Endodermal cell (in vitro differentiated cells): ENCODE measurements at regions not wholly inside any gene's neighbourhood (a gene's known extent, or its start where the extent isn't known, plus 50 kb on each side); places are given as distances from the start of the nearest gene placed in this dataset.

Source experiments
- DNase-seq: peaks from one replicate; pipeline ENCODE4 v3.0.0-alpha.2; 2017
- H3K27ac ChIP-seq: 2 replicates; pipeline ENCODE4 v1.5.1; 2013; ENCODE audit warnings: mild to moderate bottlenecking, low read depth, low read length, moderate library complexity
- H3K27me3 ChIP-seq: 2 replicates; pipeline ENCODE4 v1.6.1; 2013; ENCODE audit warnings: mild to moderate bottlenecking, low read length, moderate library complexity; ENCODE audit not compliant: insufficient read depth, control insufficient read depth, poor library complexity, severe bottlenecking
- H3K36me3 ChIP-seq: 2 replicates; pipeline ENCODE4 v1.7.0; 2013; ENCODE audit warnings: mild to moderate bottlenecking, low read length, moderate library complexity; ENCODE audit not compliant: control insufficient read depth, insufficient read depth
- H3K4me1 ChIP-seq: one replicate; pipeline ENCODE4 v1.7.0; 2013; ENCODE audit warnings: low read length; ENCODE audit not compliant: control insufficient read depth, insufficient read depth
- H3K4me3 ChIP-seq: 2 replicates; pipeline ENCODE4 v1.5.1; 2013; ENCODE audit warnings: mild to moderate bottlenecking, low read length, moderate library complexity
- H3K9ac ChIP-seq: 2 replicates; pipeline ENCODE4 v1.6.1; 2013; ENCODE audit warnings: mild to moderate bottlenecking, low read length, moderate library complexity; ENCODE audit not compliant: poor library complexity, severe bottlenecking; ENCODE audit errors: extremely low read depth
- H3K9me3 ChIP-seq: 2 replicates; pipeline ENCODE4 v1.6.1; 2013; ENCODE audit warnings: mild to moderate bottlenecking, low read length, moderate library complexity; ENCODE audit not compliant: control insufficient read depth
- H3K27ac Mint-ChIP-seq: 2 replicates; pipeline ENCODE4 v1.8.0; 2020; ENCODE audit warnings: mixed read lengths
- H3K27me3 Mint-ChIP-seq: 2 replicates; pipeline ENCODE4 v1.8.0; 2021; ENCODE audit warnings: mild to moderate bottlenecking, mixed read lengths; ENCODE audit not compliant: insufficient read depth
- H3K36me3 Mint-ChIP-seq: 2 replicates; pipeline ENCODE4 v1.8.0; 2020; ENCODE audit warnings: low read depth, mixed read lengths
- H3K4me1 Mint-ChIP-seq: 2 replicates; pipeline ENCODE4 v1.8.0; 2020; ENCODE audit warnings: mixed read lengths
- H3K4me3 Mint-ChIP-seq: 2 replicates; pipeline ENCODE4 v1.8.0; 2020; ENCODE audit warnings: mild to moderate bottlenecking, moderate library complexity, mixed read lengths
- H3K9me3 Mint-ChIP-seq: 2 replicates; pipeline ENCODE4 v1.8.0; 2020; ENCODE audit warnings: mild to moderate bottlenecking, mixed read lengths
- WGBS, 2 experiments: methylation state at CpG; one replicate each; pipeline versions ENCODE4 v1.1.5 to v1.1.7; 2013; ENCODE audit warnings: missing lambda C conversion rate in 2 of 2, mixed read lengths in 1 of 2; ENCODE audit not compliant: insufficient coverage in 1 of 2, insufficient read length in 1 of 2; 5-methylcytosine and 5-hydroxymethylcytosine counted together
- TF ChIP-seq, protein P1 (sequence below): fragments of 200-600 bp; sonication (generic); conservative IDR thresholded peaks from 2 replicates; pipeline ENCODE4 v1.5.0; 2021; ENCODE audit warnings: antibody characterized with exemption, mild to moderate bottlenecking

DNA sequence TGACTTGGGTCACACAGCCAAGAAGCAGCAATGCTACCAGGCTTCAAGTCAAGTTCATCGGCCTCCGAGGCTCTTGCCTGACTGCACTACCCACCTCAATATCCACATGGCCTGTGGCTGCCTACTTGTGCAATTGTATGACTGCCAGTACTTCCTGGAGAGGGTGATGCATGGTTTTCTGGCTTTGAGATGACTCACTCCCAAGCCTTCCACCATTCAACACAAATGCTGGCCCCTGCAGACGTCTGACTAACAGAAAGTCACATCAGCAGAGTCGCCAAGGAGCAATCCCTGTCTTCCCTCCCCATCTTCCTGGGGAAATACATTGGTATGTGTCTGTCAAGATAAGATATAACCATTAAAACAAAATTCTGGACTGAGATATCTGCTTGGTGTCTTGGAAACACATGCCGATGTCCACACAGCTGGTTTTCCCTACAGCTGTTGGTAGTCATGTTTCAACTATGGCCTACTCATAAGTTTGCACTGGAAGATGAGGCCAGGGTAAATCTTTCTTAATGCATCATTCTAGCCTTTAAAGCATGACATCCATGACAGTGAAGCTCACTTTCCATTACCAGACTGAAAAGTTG is 79.6 kb upstream of the SPATA12 start:
- no peak overlapping the region for H3K27ac Mint-ChIP-seq
- Histone ChIP-seq H3K36me3 (no peaks in the 10 kb centered on the region), H3K27me3 (no peaks in the 10 kb centered on the region), H3K9ac (no peak overlapping the region), H3K9me3 (no peaks in the 10 kb centered on the region), H3K4me1 (no peaks in the 10 kb centered on the region), H3K27ac (no peak overlapping the region), H3K4me3 (no peak overlapping the region)
- no peak overlapping the region for H3K4me3 Mint-ChIP-seq
- no peaks in the 10 kb centered on the region for H3K9me3 Mint-ChIP-seq
- no peaks in the 10 kb centered on the region for H3K27me3 Mint-ChIP-seq
- no peaks in the 10 kb centered on the region for H3K4me1 Mint-ChIP-seq
- 87 to 88% methylated on average over 4 of the region's 5 CpGs for WGBS, 2 experiments
- TF ChIP-seq, protein P1, sequence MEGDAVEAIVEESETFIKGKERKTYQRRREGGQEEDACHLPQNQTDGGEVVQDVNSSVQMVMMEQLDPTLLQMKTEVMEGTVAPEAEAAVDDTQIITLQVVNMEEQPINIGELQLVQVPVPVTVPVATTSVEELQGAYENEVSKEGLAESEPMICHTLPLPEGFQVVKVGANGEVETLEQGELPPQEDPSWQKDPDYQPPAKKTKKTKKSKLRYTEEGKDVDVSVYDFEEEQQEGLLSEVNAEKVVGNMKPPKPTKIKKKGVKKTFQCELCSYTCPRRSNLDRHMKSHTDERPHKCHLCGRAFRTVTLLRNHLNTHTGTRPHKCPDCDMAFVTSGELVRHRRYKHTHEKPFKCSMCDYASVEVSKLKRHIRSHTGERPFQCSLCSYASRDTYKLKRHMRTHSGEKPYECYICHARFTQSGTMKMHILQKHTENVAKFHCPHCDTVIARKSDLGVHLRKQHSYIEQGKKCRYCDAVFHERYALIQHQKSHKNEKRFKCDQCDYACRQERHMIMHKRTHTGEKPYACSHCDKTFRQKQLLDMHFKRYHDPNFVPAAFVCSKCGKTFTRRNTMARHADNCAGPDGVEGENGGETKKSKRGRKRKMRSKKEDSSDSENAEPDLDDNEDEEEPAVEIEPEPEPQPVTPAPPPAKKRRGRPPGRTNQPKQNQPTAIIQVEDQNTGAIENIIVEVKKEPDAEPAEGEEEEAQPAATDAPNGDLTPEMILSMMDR = no peak
- H3K36me3 Mint-ChIP-seq = no peaks in the 10 kb centered on the region
- DNase-seq = no peak

DNA sequence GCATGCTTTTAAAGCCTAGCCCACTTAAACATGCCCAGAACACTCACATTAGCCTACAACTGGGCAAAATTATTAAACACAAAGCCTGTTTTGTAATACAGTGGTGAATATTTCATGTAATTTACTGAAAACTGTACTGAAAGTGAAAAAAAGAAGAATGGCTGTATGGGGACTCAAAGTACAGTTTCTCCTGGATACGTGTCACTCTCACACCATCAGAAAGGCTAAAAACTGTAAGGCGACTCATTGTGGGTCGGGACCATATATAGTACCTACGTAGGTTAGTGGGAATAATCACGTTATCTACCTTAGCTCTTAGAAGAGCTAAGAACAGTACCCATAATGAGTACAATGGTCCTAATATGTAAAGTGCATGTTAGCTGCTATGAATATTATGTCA is 80.2 kb upstream of the SPATA12 start:
- H3K27me3 Mint-ChIP-seq = no peaks in the 10 kb centered on the region

DNA sequence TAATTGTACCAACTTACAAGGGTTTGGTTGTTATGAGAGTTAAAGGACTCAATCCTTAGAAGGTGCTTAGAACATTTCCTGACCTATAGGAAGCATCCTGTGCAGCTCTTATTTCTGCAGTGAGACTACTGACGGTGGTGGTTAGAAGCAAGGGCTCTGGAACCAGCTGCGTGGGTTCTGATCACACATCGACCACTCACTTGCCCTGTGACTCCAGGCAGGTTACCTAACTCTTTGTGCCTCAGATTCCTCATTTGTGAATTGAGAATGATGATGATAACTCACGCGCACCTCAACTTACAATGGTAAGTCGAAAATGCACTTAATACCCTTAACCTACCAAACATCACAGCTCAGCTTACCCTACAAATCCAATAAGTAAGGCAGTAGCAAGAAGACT is 80.7 kb upstream of the SPATA12 start:
- Mint-ChIP-seq H3K4me3 (no peak overlapping the region), H3K4me1 (no peaks in the 10 kb centered on the region), H3K9me3 (no peaks in the 10 kb centered on the region), H3K36me3 (no peaks in the 10 kb centered on the region), H3K27ac (no peak overlapping the region), H3K27me3 (no peaks in the 10 kb centered on the region)
- DNase-seq = no peak
- Histone ChIP-seq H3K36me3 (no peaks in the 10 kb centered on the region), H3K9ac (no peak overlapping the region), H3K27ac (no peak overlapping the region), H3K4me3 (no peak overlapping the region), H3K9me3 (no peaks in the 10 kb centered on the region), H3K27me3 (no peaks in the 10 kb centered on the region), H3K4me1 (no peaks in the 10 kb centered on the region)
- WGBS, 2 experiments = 87 to 100% methylated on average over 1 to 6 of the region's 6 CpGs
- TF ChIP-seq, protein P1 = no peak

More for the DNA sequence above, 80.2 kb upstream of the SPATA12 start:
- no peak for DNase-seq
- Mint-ChIP-seq H3K4me1 (no peaks in the 10 kb centered on the region), H3K9me3 (no peaks in the 10 kb centered on the region), H3K27ac (no peak overlapping the region), H3K36me3 (no peaks in the 10 kb centered on the region), H3K4me3 (no peak overlapping the region)
- H3K9me3 ChIP-seq = no peaks in the 10 kb centered on the region
- no peak overlapping the region for H3K4me3 ChIP-seq
- no peaks in the 10 kb centered on the region for H3K27me3 ChIP-seq
- no peaks in the 10 kb centered on the region for H3K36me3 ChIP-seq
- 93 to 96% methylated on average over 4 to 5 of the region's 5 CpGs for WGBS, 2 experiments
- TF ChIP-seq, protein P1 = no peak
- no peaks in the 10 kb centered on the region for H3K4me1 ChIP-seq
- no peak overlapping the region for H3K9ac ChIP-seq
- no peak overlapping the region for H3K27ac ChIP-seq
